ENCODE measurements at regions not wholly inside any gene's neighbourhood (a gene's known extent, or its start where the extent isn't known, plus 50 kb on each side); places are given as distances from the start of the nearest gene placed in this dataset.
A peak's percentile ranks its signal among the peaks of the same experiment; 100 is the strongest.
"Not testable (repeated sequence)": the region's sequence is repeated elsewhere in the genome, so short reads cannot be mapped to it uniquely, and the experiment has no call there.

- DNase-seq (ENCODE audit: low spot score), result no peak
These were observed 153.9 kb upstream of the IRF2BP2 start for GRCh38 chr1:234763910-234764309.

DNA sequence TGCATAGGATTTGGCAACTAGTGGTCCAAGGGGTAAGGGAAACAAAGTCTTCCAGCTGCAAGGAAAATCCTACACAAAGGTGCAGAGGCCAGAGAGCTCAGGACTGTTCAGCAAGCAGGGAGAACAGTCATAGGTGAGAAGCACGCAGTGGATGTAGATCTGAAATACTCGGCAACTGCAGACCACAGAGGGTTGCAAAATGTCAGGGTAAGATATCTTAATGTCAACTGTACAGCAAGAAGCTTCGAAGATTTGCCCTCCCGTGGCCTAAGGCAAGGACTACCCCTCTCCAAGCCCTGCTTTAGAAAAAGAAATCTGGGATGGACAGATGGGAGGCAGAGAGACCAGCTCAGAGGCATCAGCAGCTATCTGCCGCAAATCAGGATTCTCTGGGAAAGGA is 153.4 kb upstream of the IRF2BP2 start:
- DNase-seq (ENCODE audit: low spot score), result no peak

GRCh38 chr1:234762127-234762526 is 152.1 kb upstream of the IRF2BP2 start:
- DNase-seq (ENCODE audit: low spot score), result not testable (repeated sequence)

- no peak for DNase-seq (ENCODE audit: low spot score)
These were observed 150.3 kb upstream of the IRF2BP2 start for GRCh38 chr1:234760303-234760723.

GRCh38 chr1:234759888-234760287 is 149.9 kb upstream of the IRF2BP2 start:
- no peak for DNase-seq (ENCODE audit: low spot score)

DNA sequence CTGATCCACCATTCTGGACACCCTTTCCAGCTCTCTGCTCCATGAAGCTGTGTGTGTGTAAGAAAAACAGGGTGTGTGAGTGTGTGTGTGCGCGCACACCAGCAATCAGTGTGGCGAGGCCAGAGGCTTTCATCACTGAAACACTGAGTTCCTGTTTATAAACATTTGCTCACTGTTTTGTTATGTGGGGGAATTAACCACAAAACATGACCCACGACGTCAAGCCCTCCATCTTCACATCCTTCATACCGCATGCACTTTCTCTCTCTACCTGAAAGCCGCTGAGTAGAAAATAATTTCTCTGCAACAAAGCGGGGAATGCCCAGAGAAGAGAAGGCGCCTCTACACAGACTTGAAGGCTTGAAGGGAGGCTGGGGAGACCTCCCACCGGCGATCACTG is 148.9 kb upstream of the IRF2BP2 start:
- DNase-seq (ENCODE audit: low spot score), result no peak

DNA sequence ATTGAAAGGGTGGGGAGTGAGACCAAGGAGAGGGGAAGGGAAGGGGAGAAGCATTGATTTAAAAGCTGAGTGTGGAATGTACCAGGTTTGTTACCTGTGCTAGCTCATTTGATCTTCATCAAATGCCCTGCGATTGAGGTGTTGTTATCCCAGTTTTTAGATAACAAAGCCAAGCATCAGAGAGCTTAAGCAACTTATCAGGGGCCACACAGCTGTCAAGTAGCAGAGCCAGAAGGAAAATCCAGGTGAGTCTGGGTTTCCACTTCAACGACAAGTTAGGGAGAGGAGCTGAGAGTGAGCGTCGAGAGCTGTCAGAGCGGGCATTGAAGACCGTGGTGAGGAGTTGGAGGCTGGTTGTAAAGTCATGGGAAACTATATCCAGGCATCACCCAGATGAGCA is 146.9 kb upstream of the IRF2BP2 start:
- DNase-seq (ENCODE audit: low spot score), result no peak

DNA sequence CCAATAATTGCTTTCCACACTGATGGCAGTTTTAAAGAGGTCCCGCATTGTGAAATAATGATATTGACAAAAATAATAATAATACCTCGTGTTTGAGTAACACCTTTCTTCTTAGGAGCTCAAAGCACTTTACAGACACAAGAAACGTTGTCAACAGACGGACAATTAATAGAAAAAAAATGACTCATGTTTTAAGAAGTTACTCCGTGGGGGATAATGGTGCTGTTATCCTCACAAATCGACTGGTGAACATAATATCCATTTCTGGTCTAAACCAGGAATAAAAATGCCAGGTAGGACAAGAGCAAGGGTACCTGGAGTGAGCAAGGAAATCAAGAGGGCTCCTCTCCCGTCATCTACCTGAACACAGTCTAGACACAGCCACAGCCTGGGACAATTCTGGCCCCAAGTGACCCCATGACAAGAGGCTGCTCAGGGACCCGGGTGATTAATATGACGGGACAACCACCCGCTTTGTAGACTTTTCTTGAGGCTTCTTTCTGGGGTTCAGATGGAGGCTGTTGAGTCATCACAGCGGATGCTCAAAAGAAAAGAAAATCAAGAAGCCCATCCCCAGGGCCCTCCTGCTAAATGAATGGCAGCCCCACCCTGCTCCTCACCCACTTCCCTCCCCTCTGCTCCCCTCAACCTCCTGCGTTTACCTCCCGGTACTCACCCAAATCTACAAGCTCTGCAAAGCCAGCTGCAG is 146.2 kb upstream of the IRF2BP2 start:
- no peak for DNase-seq (ENCODE audit: low spot score)

GRCh38 chr1:234755449-234755863 is 145.5 kb upstream of the IRF2BP2 start:
- peak; percentile 89 for DNase-seq (ENCODE audit: low spot score)

- no peak for DNase-seq (ENCODE audit: low spot score)
These were observed 144.0 kb upstream of the IRF2BP2 start for GRCh38 chr1:234753979-234754378.

DNA sequence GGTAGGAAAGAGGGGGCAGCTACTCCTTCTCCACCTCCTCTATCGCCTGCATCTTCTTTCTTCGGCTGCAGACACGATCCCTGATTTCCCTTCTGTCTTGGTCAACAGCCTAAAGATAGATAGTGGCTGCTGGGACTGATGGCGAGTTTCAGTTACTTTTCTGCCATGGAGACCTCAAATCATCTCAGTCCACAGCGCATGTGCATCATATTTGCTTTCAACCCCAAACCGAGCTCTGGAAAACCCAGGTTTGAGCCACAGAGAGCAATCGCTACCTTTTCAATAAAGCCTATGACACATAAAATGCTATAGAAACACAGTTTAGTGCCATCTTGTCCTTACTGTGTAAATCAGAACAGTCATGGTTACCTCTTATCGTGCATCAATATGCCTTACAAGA is 142.9 kb upstream of the IRF2BP2 start:
- no peak for DNase-seq (ENCODE audit: low spot score)

- DNase-seq (ENCODE audit: low spot score), result no peak
These were observed 141.7 kb upstream of the IRF2BP2 start for GRCh38 chr1:234751678-234752077.

GRCh38 chr1:234750922-234751627 is 141.1 kb upstream of the IRF2BP2 start:
- peak; percentile 41 for DNase-seq (ENCODE audit: low spot score)

DNA sequence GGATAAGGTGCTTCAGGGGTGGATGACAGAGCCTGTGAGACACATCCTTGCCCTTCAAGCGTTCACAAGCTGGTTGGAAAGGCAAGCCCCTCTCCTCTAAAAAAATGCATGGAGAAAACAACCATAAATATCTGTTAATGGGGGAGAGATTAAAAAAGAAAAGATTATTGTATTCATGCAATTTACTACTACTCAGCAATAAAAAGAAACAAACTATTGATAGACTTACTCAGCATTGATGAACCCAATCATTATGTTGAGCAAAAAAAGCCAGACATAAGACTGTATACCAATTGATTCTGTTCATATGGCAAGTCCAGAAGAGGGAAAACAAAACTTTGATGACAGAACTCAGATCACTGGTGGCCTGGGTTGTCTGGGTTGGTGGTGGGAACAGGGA is 138.7 kb upstream of the IRF2BP2 start:
- no peak for DNase-seq (ENCODE audit: low spot score)

- no peak for DNase-seq (ENCODE audit: low spot score)
These were observed 138.1 kb upstream of the IRF2BP2 start for GRCh38 chr1:234748066-234748465.

DNA sequence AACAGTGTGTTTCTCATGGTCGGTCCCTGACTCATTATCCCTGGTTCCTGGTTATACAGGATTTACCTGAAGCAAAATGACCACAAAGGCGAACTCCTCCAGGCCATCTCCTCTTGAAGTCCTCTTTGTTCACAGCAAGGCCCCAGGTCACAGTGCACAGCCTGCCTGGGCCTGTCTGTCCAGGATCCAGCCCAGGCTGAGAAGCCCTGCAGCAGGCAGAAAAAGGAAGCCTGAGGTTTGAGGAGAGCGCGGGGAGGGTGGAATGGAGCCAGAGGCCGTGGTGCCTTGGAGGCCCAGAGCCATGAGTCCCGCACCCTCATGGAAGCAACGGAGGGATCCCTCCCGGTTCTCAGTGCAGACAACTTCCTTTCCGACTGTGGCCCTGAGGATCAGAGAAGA is 136.8 kb upstream of the IRF2BP2 start:
- no peak for DNase-seq (ENCODE audit: low spot score)

GRCh38 chr1:234745844-234746797 is 136.1 kb upstream of the IRF2BP2 start:
- no peak for DNase-seq (ENCODE audit: low spot score)

- no peak for DNase-seq (ENCODE audit: low spot score)
These were observed 135.3 kb upstream of the IRF2BP2 start for GRCh38 chr1:234745276-234745675.

GRCh38 chr1:234743791-234744611 is 134.0 kb upstream of the IRF2BP2 start:
- no peak for DNase-seq (ENCODE audit: low spot score)

DNA sequence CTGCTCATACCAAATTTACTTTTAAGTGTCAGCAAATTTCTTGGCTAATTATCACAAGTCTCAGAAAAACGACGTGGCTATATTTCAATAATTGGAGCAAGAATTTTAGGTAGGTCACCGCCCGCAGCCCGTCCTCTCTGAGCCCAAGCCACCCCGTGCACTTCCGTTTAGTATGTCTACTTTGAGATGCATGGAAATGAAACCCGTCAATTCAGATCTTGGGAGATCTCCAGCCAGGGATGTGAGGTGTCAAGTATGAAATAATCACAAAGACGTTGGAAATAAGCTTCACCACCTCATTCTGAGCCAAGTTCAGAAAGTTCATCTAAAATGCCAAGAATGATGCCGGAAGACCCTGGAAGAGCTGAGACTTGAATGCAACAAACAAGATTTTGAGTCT is 132.6 kb upstream of the IRF2BP2 start:
- no peak for DNase-seq (ENCODE audit: low spot score)

DNA sequence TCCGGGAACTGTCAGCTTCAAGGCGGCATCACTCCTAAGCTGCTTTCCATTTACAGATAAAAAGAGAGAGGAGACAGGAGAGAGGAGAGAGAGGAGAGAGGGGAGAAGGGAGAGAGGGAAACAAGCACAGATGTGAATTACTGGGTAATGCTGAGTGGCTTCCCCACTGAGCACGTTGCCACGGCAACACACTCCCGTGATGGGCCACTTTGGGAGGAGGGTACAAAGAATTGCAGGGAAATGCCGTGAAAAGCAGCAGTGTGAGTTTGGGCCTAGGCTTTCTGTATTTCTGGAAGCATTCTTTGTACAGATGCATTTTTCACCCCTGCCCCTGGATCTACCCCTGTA is 128.0 kb upstream of the IRF2BP2 start:
- no peak for DNase-seq (ENCODE audit: low spot score)

GRCh38 chr1:234735916-234736315 is 125.9 kb upstream of the IRF2BP2 start:
- DNase-seq (ENCODE audit: low spot score), result no peak
